GM21515 (cell line): ENCODE measurements at regions not wholly inside any gene's neighbourhood (a gene's known extent, or its start where the extent isn't known, plus 50 kb on each side); places are given as distances from the start of the nearest gene placed in this dataset.

ENCODE experiments used
- ATAC-seq: cut with Tn5 transposase; IDR thresholded peaks from one replicate; pipeline ENCODE4 v1.9.1; 2021; ENCODE audit not compliant: unreplicated experiment

DNA sequence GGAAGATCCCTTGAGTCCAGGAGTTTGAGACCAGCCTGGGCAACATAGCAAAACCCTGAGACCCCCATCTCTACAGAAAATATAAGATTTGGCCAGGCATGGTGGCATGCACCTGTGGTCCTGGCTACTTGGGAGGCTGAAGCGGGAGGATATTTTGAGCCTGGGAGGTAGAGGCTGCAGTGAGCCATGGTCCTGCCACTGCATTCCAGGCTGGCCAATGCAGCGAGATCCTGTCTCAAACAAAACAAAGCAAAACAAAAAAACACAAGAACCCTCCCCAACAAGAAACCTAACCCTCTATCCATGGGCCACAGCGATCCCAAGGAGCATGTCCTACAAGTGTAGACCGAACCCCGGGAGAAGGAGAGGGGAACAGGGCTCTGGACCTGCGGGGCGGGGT, 133.3 kb downstream of the MGAT5B start:
- no peak for ATAC-seq

- no peak for ATAC-seq
These were observed 134.2 kb downstream of the MGAT5B start for GRCh38 chr17:77002103-77003045.

DNA sequence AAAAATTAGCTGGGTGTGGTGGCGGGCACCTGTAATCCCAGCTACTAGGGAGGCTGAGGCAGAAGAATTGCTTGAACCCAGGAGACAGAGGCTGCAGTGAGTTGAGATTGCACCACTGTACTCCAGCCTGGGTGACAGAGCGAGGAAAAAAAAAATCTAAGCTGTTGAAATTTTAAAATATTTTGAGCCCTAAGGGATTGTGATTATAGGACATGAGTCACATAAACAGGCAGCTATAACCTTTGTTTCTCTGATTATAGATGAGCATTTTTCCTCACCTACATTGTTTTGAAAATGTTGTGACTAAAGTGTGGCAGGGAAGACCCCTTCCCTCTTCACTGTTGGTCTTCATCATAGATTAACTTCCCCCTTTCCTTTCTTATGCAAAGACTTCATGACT, 135.5 kb downstream of the MGAT5B start:
- ATAC-seq, result no peak

GRCh38 chr17:77006971-77007649, 133.7 kb upstream of the SEC14L1 start:
- ATAC-seq, result no peak

DNA sequence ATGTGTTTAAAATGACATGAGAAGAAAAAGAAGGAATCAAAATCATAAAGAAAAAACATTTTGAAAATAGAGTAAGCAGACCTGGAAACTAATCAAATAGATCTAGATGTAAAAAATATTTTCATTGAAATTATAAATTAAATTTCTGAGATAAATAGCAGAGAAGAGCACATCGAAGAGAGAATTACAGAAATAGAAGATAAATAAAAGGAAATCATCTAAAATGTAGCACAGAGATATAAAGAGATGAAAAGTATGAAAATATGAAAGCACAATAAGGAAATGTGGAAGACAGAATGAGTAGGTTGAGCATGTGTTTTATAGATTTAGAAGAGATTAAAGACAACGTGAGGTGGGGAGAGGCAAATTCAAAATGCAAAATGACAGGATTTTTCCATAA, 130.9 kb upstream of the SEC14L1 start:
- no peak for ATAC-seq

GRCh38 chr17:77010667-77011066, 130.1 kb upstream of the SEC14L1 start:
- no peak for ATAC-seq

DNA sequence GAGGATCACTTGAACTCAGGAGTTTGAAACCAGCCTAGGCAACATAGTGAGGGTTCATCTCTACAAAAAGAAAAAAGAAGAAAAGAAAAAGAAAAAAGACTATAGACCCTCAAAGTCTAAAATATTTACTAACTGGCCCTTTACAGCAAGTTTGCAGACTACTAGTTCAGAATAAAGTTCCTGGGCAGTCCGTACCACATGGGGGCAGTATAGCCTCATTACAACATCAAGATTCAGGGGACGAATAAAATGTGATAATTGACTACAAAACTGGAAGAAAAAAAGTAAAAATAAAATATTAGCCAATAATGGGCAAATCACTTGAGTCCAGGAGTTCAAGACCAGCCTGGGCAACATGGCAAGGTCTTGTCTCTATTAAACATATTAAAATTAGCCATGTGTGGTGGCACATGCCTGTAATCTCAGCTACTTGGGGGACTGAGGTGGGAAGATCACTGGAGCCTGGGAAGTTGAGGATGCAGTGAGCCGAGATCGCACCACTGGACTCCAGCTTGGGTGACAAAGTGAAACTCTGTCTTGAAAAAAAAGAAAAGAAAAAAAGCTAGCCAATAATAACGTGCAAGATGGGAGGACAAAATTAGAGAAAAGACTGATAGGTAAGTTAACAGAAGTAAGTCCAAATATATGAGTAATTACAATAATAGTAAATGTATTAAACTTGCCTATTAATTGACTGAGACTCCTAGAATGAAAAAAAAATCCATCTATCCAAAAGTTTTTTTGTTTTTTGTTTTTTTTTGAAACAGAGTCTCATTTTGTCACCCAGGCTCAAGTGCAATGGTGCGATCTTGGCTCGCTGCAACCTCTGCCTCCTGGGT, 129.4 kb upstream of the SEC14L1 start:
- ATAC-seq, result no peak

DNA sequence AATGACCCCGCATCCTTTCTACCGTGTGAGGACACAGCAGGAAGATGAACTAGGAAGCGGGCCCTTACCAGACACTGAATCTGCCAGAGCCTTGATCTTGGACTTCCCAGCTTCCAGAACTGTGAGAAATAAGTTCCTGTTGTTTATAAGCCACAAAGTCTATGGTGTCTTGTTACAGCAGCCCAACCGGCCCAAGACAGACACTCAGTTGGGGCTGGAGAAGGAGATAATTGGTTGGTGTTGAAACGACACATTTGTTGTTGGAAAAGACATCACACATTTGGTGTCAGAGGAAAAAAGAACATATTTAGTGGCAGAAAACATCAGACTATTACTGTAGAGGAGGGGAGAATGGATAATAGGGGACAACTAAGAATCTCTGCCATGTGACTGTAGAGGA, 122.3 kb upstream of the SEC14L1 start:
- ATAC-seq, result no peak

GRCh38 chr17:77019893-77020379, 120.8 kb upstream of the SEC14L1 start:
- no peak for ATAC-seq

GRCh38 chr17:77020973-77021372, 119.8 kb upstream of the SEC14L1 start:
- no peak for ATAC-seq

DNA sequence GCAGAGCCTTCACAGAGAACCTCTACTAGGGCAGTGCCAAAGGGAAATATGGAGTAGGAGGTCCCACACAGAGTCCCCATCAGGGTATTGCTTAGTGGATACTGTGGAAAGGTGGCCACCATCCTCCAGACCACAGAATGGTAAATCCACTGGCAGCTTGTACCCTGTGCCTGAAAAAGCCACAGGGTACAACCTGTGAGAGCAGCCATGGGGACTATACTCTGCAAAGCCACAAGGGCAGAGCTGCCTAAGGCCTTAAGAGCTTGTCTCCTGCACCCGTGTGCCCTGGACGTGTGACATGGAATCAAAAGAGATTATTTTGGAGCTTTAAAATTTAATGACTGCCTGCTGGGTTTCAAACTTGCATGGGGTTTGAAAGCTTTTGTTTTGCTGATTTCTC, 118.0 kb upstream of the SEC14L1 start:
- ATAC-seq, result no peak

GRCh38 chr17:77025781-77026180, 115.0 kb upstream of the SEC14L1 start:
- ATAC-seq, result no peak

- no peak for ATAC-seq
These were observed 113.4 kb upstream of the SEC14L1 start for GRCh38 chr17:77027271-77027889.

DNA sequence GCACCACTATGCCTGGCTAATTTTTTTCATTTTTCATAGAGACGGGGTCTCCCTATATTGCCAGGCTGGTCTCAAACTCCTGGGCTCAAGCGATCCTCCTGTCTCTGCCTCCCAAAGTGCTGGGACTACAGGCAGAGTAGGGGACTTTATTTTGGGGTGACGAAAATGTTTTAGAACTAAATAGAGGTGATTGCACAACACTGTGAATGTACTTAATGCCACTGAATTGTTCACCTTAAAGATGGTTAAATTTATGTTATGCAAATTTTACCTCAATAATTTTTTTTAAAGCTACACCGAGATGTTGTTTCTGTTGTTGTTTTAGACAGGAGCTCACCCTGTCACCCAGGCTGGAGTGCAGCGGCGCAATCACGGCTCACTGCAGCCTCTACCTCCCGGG, 111.9 kb upstream of the SEC14L1 start:
- no peak for ATAC-seq

DNA sequence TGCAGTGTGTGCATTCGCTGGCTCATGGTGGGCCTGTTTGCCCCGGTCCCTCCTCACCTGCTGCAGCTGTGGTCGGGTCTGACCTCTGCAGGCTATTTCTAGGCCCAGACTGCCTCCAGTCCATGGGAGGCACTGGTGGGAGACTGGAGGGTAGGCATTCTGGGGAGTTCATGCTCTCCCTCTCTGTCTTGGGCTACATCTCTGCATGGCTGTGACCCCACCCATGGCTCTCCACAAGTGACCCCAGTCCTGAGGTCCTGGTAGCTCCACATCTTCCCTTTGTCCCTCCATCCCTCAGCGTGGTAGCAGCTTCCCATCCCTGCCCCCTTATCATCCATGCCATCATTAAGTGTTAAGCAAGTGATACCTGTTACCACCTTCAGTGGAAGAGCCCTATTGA, 107.8 kb upstream of the SEC14L1 start:
- no peak for ATAC-seq

DNA sequence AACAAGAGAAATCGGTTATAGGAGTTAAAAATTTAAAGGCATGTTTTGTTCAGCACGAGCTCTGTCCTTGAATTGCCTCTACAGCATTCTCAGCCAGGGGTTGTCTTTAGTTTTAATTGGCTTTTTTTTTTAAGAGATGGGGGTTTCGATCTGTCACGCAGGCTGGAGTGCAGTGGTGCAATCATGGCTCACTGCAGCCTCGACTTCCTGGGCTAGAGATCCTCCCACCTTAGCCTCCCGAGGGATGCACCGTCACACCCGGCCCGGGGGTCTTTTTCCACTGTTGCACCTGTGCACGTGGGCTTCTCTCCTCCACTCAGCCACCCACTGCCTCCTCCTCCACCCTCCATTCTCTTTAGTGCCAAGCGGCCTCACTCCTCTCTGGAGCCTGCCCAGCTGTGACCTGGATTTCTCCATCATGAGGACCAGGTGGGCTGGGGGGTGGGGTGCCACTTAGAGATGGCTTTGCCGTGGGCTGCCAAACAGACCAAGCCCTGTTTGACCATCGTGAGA, 106.8 kb upstream of the SEC14L1 start:
- ATAC-seq, result no peak

GRCh38 chr17:77034677-77035424, 105.9 kb upstream of the SEC14L1 start:
- ATAC-seq, result no peak

GRCh38 chr17:77035526-77035925, 105.2 kb upstream of the SEC14L1 start:
- ATAC-seq, result no peak

DNA sequence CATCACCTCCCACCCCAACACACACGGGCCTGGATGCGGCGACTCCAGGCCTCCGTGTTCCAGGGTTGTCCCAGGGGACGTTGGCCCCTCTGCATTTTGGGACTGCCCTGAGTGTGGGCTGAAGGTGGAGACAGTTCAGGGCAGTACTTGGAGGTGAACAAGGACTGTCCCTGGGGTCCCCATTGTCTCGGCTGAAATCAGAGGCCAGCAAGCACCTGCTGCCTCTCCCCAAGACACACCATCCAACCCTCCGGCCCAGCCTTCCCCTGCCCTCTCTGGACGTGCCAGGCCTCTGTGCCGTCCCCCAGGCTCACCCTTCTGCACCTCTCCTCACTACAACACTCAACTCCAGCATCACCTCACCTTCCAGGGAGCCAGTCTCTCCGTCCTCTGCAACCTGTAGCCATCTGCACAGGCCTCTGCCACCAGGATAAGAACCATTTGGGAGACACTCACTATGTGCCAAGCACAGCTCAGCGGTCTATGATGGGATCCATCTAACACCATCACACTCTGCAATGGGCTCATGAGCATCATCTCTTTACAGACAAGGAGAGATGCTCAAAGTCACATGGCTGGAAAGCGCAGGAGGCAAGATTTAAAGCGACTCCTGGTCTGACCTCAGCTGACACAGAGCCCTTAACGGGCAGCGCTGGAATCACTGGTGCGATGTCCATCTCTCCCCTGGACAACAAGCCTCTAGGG, 104.5 kb upstream of the SEC14L1 start:
- no peak for ATAC-seq
